Common myeloid progenitor, CD34-positive (primary cell): ENCODE measurements at regions not wholly inside any gene's neighbourhood (a gene's known extent, or its start where the extent isn't known, plus 50 kb on each side); places are given as distances from the start of the nearest gene placed in this dataset.

Experiments used
- CTCF ChIA-PET: fragments of 350-600 bp; sonication (Branson Sonifier 250); formaldehyde crosslinking; loops from one replicate; lab custom pipeline; 2021; ENCODE audit warnings: antibody characterized with exemption; lab: Charles Lee
- POLR2A ChIA-PET: fragments of 350-600 bp; sonication (Branson Sonifier 250); formaldehyde crosslinking; loops from one replicate; lab custom pipeline; 2021; ENCODE audit warnings: antibody characterized with exemption; lab: Charles Lee
- DNase-seq, 3 donors: peaks; one replicate each; pipeline versions ENCODE4 v3.0.0 to v3.0.0-alpha.2; 2013
- H3K27ac ChIP-seq, 2 experiments: 1 replicate in 1 of 2; 2 replicates in 1 of 2; pipeline ENCODE4 v1.7.0; 2013; ENCODE audit warnings: inconsistent platforms in 2 of 2, low read length in 2 of 2, mild to moderate bottlenecking in 2 of 2, low read depth in 1 of 2, moderate library complexity in 1 of 2; ENCODE audit not compliant: severe bottlenecking in 2 of 2, insufficient read depth in 1 of 2, poor library complexity in 1 of 2
- H3K27me3 ChIP-seq, 5 experiments: replicated peaks in 2 of 5; 1 replicate in 3 of 5; 2 replicates in 2 of 5; pipeline versions ENCODE4 v1.6.1 to v1.7.0; 2013; ENCODE audit warnings: low read length in 4 of 5, mild to moderate bottlenecking in 2 of 5, moderate library complexity in 2 of 5, inconsistent platforms in 1 of 5; ENCODE audit not compliant: insufficient read depth in 5 of 5, control insufficient read depth in 4 of 5
- H3K36me3 ChIP-seq, 4 experiments: 1 replicate in 2 of 4; 2 replicates in 2 of 4; pipeline versions ENCODE4 v1.6.1 to v1.7.0; 2013; ENCODE audit warnings: low read length in 3 of 4, control low read depth in 1 of 4, mild to moderate bottlenecking in 1 of 4; ENCODE audit not compliant: control insufficient read depth in 4 of 4, insufficient read depth in 4 of 4
- H3K4me1 ChIP-seq, 4 experiments: 1 replicate in 3 of 4; 2 replicates in 1 of 4; pipeline versions ENCODE4 v1.6.1 to v1.7.1; 2013; ENCODE audit warnings: low read length in 3 of 4, mild to moderate bottlenecking in 3 of 4, control low read depth in 1 of 4, inconsistent platforms in 1 of 4, moderate library complexity in 1 of 4; ENCODE audit not compliant: control insufficient read depth in 4 of 4, insufficient read depth in 4 of 4; ENCODE audit errors: control extremely low read depth in 1 of 4
- H3K4me3 ChIP-seq, 7 experiments: 1 replicate in 4 of 7; 2 replicates in 3 of 7; pipeline versions ENCODE4 v1.5.1 to v1.7.0; 2013; ENCODE audit warnings: mild to moderate bottlenecking in 7 of 7, low read length in 6 of 7, moderate library complexity in 6 of 7, inconsistent platforms in 2 of 7, low read depth in 2 of 7, control low read depth in 1 of 7; ENCODE audit not compliant: insufficient read depth in 4 of 7, control insufficient read depth in 1 of 7; ENCODE audit errors: extremely low read depth in 1 of 7
- H3K9me3 ChIP-seq, 5 experiments: 1 replicate in 4 of 5; 2 replicates in 1 of 5; pipeline versions ENCODE4 v1.6.1 to v1.7.1; 2013; ENCODE audit warnings: low read length in 4 of 5, mild to moderate bottlenecking in 2 of 5, inconsistent platforms in 1 of 5, low read depth in 1 of 5, moderate library complexity in 1 of 5; ENCODE audit not compliant: control insufficient read depth in 4 of 5, insufficient read depth in 2 of 5; ENCODE audit errors: control extremely low read depth in 1 of 5
- WGBS: methylation state at CpG from one replicate; pipeline ENCODE4 v1.1.5; 2013; ENCODE audit not compliant: insufficient coverage; 5-methylcytosine and 5-hydroxymethylcytosine counted together

DNA sequence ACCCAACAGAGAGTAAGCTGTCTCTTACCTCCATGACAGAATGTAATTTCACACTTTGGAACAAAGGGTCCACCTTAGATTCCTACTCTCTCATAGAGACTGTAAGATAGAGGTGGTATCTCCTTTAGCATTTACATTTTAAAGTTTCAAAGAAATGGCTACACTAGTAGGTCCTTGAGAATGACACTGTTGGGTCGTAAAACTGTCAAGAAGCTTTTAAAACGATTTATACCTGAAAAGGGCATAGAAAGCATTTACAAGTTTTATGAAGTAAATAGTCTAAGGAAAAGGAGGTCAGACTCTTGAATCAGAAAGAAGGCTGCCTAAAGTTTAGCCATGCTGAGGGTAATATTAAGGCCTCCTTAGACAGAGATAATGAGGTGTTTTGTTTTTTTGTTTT is 1212.4 kb upstream of the PHF14 start:
- H3K4me1 ChIP-seq = no peaks in the 10 kb centered on the region
- H3K27ac ChIP-seq = no peak overlapping the region
- no peaks in the 10 kb centered on the region for H3K9me3 ChIP-seq
- DNase-seq = peak in 1 of 3 donors; percentile 4
- WGBS = 78% methylated on average over 2 of the region's 2 CpGs
- no peak overlapping the region for H3K4me3 ChIP-seq
- no peaks in the 10 kb centered on the region for H3K36me3 ChIP-seq
- POLR2A ChIA-PET = no interaction called here
- CTCF ChIA-PET = no interaction called here
- H3K27me3 ChIP-seq = no peaks in the 10 kb centered on the region

DNA sequence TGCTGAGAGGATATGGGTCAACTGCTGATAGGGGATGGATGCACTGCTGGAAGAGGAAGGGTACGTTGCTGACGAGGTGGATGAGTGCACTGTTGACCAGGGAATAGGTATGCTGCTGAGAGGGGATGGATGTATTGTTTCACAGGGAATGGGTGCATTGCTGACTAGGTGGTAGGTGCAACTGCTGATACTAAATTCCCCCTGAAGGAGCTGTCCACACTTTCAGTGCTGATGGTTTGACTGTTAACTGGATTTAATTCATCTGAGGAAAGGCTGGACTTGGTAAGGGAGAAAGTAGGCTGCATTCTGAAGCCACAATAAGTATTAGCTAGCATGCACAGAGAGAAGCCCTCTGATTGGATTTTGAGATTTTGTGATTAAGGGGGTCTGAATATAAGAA is 1196.8 kb upstream of the PHF14 start:
- 90% methylated on average over 2 of the region's 2 CpGs for WGBS
- POLR2A ChIA-PET = no interaction called here

DNA sequence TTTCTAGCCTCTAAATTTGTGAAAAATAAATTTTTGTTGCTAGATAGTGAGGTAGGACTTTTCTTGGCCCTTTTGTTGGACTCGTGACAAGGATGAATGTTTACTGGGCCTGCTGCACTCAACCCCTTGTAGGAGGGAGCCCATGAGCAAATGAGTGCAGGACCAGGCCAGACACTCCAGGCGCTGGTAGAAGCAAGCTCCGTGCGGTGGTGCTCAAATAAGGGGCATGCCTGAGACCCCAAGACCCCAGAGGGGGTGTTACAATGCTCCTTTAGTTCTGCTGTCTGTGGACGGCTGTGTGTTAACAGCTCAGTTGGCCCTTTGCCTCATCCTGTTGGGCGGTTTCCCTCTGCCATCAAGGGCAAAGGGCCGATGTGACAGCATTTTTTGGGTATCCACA is 1195.3 kb upstream of the PHF14 start:
- ChIA-PET POLR2A (no interaction called here), CTCF (no interaction called here)
- 100% methylated on average over 7 of the region's 7 CpGs for WGBS
- no peaks in the 10 kb centered on the region for H3K27me3 ChIP-seq
- H3K4me3 ChIP-seq = no peak overlapping the region
- no peaks in the 10 kb centered on the region for H3K4me1 ChIP-seq
- H3K9me3 ChIP-seq = peaks cover 0 to 1% (median 0%) of the 10 kb centered on the region in 5 experiments
- no peak for DNase-seq
- no peaks in the 10 kb centered on the region for H3K36me3 ChIP-seq
- H3K27ac ChIP-seq = no peak overlapping the region

More for the DNA sequence above, 1196.8 kb upstream of the PHF14 start:
- Histone ChIP-seq H3K27ac (no peak overlapping the region), H3K27me3 (no peaks in the 10 kb centered on the region), H3K36me3 (no peaks in the 10 kb centered on the region), H3K9me3 (peaks cover 0 to 1% (median 0%) of the 10 kb centered on the region in 5 experiments), H3K4me1 (no peaks in the 10 kb centered on the region), H3K4me3 (no peak overlapping the region)
- CTCF ChIA-PET = no interaction called here
- no peak for DNase-seq

DNA sequence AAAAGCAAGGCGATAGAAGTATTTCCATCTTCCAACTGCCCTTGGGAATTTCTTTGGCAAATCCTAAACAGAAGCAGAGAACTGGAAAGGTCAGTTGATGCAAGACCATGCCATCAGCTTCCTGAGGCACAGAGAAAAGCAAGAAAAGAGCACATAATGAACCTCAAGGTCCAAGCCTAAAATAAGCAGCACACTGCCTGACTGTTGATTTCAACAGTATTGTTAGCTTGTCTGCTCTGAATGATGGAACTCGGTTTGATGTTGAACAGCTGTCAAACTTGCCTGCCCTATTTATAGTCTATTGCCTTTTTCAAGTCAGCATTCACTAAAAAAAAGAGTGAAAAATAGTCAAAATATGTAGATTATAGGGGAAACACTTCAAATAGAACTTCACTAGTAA is 1192.0 kb upstream of the PHF14 start:
- ChIA-PET CTCF (no interaction called here), POLR2A (no interaction called here)
- WGBS = 89% methylated on average over 1 of the region's 2 CpGs

DNA sequence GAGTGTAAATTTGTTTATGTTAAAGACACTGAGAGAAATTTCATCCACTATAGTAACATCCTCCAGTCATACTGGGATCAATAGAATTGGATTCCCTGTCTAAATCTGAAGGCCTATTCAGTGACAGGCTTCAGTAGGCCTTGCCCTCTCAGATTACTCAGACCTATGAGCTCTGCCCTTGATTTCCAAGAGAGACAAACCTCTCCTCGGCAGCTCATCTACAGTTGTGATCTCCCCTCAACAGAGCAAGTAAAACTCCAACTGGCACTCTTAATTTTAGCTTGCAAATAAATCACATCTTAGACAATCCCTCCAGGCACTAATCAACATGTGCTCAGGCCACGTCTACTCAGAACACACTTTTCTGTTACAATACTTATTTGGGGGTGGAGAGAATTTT is 1191.4 kb upstream of the PHF14 start:
- no peak overlapping the region for H3K4me3 ChIP-seq
- 100% methylated on average over 1 of the region's 2 CpGs for WGBS
- ChIA-PET POLR2A (no interaction called here), CTCF (no interaction called here)
- no peaks in the 10 kb centered on the region for H3K9me3 ChIP-seq
- DNase-seq = no peak
- no peaks in the 10 kb centered on the region for H3K27me3 ChIP-seq
- no peaks in the 10 kb centered on the region for H3K4me1 ChIP-seq
- H3K36me3 ChIP-seq = no peaks in the 10 kb centered on the region
- no peak overlapping the region for H3K27ac ChIP-seq

More for the DNA sequence above, 1192.0 kb upstream of the PHF14 start:
- H3K27ac ChIP-seq = no peak overlapping the region
- H3K4me1 ChIP-seq = no peaks in the 10 kb centered on the region
- H3K9me3 ChIP-seq = peaks cover 0 to under 1% (median 0%) of the 10 kb centered on the region in 5 experiments
- DNase-seq = no peak
- no peaks in the 10 kb centered on the region for H3K27me3 ChIP-seq
- no peaks in the 10 kb centered on the region for H3K36me3 ChIP-seq
- H3K4me3 ChIP-seq = no peak overlapping the region

DNA sequence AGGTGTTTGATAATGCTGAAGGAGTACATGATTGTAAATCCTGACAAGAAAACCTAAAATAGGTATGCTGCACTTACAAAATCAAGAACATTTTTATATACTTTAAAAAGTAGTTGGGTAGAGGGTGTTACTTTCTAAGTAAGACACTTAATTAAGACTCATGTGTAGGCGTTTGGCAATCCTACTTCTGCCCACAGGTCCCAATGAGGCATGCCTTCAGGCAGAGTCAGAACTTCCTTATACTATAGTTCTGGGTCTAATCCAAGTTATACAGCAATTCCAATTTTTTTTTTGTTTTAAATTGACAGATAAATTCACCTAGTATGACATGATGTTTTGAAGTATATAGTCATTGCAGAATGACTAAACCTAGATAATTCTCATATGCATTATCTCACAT is 1188.5 kb upstream of the PHF14 start:
- Histone ChIP-seq H3K4me1 (no peaks in the 10 kb centered on the region), H3K4me3 (no peak overlapping the region), H3K9me3 (no peaks in the 10 kb centered on the region), H3K27ac (no peak overlapping the region), H3K27me3 (no peaks in the 10 kb centered on the region), H3K36me3 (no peaks in the 10 kb centered on the region)
- POLR2A ChIA-PET = no interaction called here
- WGBS = no CpG with 5 or more reads among the region's 1 CpG
- CTCF ChIA-PET = no interaction called here
- no peak for DNase-seq

DNA sequence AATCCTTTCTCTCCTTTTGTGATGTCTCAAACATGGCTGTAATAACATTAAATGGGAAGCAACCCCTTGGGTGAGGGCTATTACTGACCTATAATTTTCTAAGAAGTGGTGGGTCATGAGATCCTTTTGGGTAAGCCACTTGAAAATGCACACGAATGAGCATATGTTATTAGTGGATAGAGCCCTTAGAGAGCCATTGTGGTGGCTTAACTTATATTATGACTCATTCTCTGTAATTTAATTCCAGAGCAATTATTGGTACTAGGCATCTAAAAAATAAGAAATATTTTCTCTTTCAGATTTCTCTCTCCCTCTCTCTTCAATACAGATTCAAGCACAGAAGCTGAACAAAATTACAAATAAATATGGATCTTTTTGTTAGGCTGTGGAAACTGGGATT is 1177.4 kb upstream of the PHF14 start:
- ChIA-PET POLR2A (no interaction called here), CTCF (no interaction called here)
- Histone ChIP-seq H3K4me3 (no peak overlapping the region), H3K4me1 (no peaks in the 10 kb centered on the region), H3K36me3 (no peaks in the 10 kb centered on the region), H3K27ac (no peak overlapping the region), H3K9me3 (peaks cover 0 to 4% (median 0%) of the 10 kb centered on the region in 5 experiments), H3K27me3 (no peaks in the 10 kb centered on the region)
- WGBS = no CpG with 5 or more reads among the region's 1 CpG
- DNase-seq = no peak
